ENCODE measurements at regions not wholly inside any gene's neighbourhood (a gene's known extent, or its start where the extent isn't known, plus 50 kb on each side); places are given as distances from the start of the nearest gene placed in this dataset.

- H4K20me1 ChIP-seq (ENCODE audit: insufficient read depth, low read length): no peaks in the 10 kb centered on the region
- no peak overlapping the region for H3K27ac ChIP-seq (ENCODE audit: low read length)
- no peak overlapping the region for H3K9ac ChIP-seq (ENCODE audit: low read depth, low read length)
- H3K9me3 ChIP-seq (ENCODE audit: insufficient read depth, low read length, severe bottlenecking): no peaks in the 10 kb centered on the region
- ATAC-seq (ENCODE audit: insufficient read depth, low read depth): no peak
- H3K36me3 ChIP-seq (ENCODE audit: insufficient read depth, low read length): no peaks in the 10 kb centered on the region
- no peak for DNase-seq
- H3K79me2 ChIP-seq (ENCODE audit: insufficient read depth, low read length): no peaks in the 10 kb centered on the region
- H2AFZ ChIP-seq (ENCODE audit: low read depth, low read length): no peak overlapping the region
- peaks cover 12% of the 10 kb centered on the region for H3K4me1 ChIP-seq (ENCODE audit: insufficient read depth, low read length)
- no peak overlapping the region for H3K4me3 ChIP-seq (ENCODE audit: low read depth in 1 of 2, low read length in 2 of 2)
- H3K4me2 ChIP-seq (ENCODE audit: insufficient read depth, low read length): no peak overlapping the region
- no peak for TF ChIP-seq CTCF (IDR thresholded peaks at IDR 0.05; ENCODE audit: borderline replicate concordance, extremely low read depth, low read length, poor library complexity, severe bottlenecking)
- no peak for TF ChIP-seq EZH2 (IDR thresholded peaks at IDR 0.05; ENCODE audit: borderline replicate concordance, low read depth, low read length, severe bottlenecking)
- no peaks in the 10 kb centered on the region for H3K27me3 ChIP-seq (ENCODE audit: insufficient read depth, low read length, poor library complexity)
Measured at GRCh38 chr1:65691972-65692371, 100.7 kb upstream of the PDE4B start.

GRCh38 chr1:65694126-65694525, 98.6 kb upstream of the PDE4B start:
- H2AFZ ChIP-seq (ENCODE audit: low read depth, low read length): no peak overlapping the region
- H3K4me1 ChIP-seq (ENCODE audit: insufficient read depth, low read length): no peaks in the 10 kb centered on the region

GRCh38 chr1:65694933-65695332, 97.8 kb upstream of the PDE4B start:
- no peak overlapping the region for H3K4me3 ChIP-seq (ENCODE audit: low read depth in 1 of 2, low read length in 2 of 2)
- no peak overlapping the region for H3K4me2 ChIP-seq (ENCODE audit: insufficient read depth, low read length)
- no peaks in the 10 kb centered on the region for H3K9me3 ChIP-seq (ENCODE audit: insufficient read depth, low read length, severe bottlenecking)
- ATAC-seq (ENCODE audit: insufficient read depth, low read depth): no peak
- no peaks in the 10 kb centered on the region for H3K27me3 ChIP-seq (ENCODE audit: insufficient read depth, low read length, poor library complexity)
- no peak overlapping the region for H3K27ac ChIP-seq (ENCODE audit: low read length)
- H4K20me1 ChIP-seq (ENCODE audit: insufficient read depth, low read length): no peaks in the 10 kb centered on the region
- no peak overlapping the region for H2AFZ ChIP-seq (ENCODE audit: low read depth, low read length)
- H3K79me2 ChIP-seq (ENCODE audit: insufficient read depth, low read length): no peaks in the 10 kb centered on the region
- no peaks in the 10 kb centered on the region for H3K4me1 ChIP-seq (ENCODE audit: insufficient read depth, low read length)
- H3K36me3 ChIP-seq (ENCODE audit: insufficient read depth, low read length): no peaks in the 10 kb centered on the region
- H3K9ac ChIP-seq (ENCODE audit: low read depth, low read length): no peak overlapping the region
- no peak for TF ChIP-seq EZH2 (IDR thresholded peaks at IDR 0.05; ENCODE audit: borderline replicate concordance, low read depth, low read length, severe bottlenecking)
- no peak for TF ChIP-seq CTCF (IDR thresholded peaks at IDR 0.05; ENCODE audit: borderline replicate concordance, extremely low read depth, low read length, poor library complexity, severe bottlenecking)
- no peak for DNase-seq

More at GRCh38 chr1:65694126-65694525, 98.6 kb upstream of the PDE4B start:
- Histone ChIP-seq H3K36me3 (ENCODE audit: insufficient read depth, low read length) (no peaks in the 10 kb centered on the region), H4K20me1 (ENCODE audit: insufficient read depth, low read length) (no peaks in the 10 kb centered on the region), H3K9ac (ENCODE audit: low read depth, low read length) (no peak overlapping the region), H3K27ac (ENCODE audit: low read length) (no peak overlapping the region), H3K9me3 (ENCODE audit: insufficient read depth, low read length, severe bottlenecking) (no peaks in the 10 kb centered on the region), H3K79me2 (ENCODE audit: insufficient read depth, low read length) (no peaks in the 10 kb centered on the region), H3K27me3 (ENCODE audit: insufficient read depth, low read length, poor library complexity) (no peaks in the 10 kb centered on the region), H3K4me2 (ENCODE audit: insufficient read depth, low read length) (no peak overlapping the region), H3K4me3 (ENCODE audit: low read depth in 1 of 2, low read length in 2 of 2) (no peak overlapping the region)
- DNase-seq (no peak), ATAC-seq (ENCODE audit: insufficient read depth, low read depth) (no peak)
- TF ChIP-seq EZH2 (IDR thresholded peaks at IDR 0.05; ENCODE audit: borderline replicate concordance, low read depth, low read length, severe bottlenecking): no peak
- no peak for TF ChIP-seq CTCF (IDR thresholded peaks at IDR 0.05; ENCODE audit: borderline replicate concordance, extremely low read depth, low read length, poor library complexity, severe bottlenecking)

GRCh38 chr1:65698590-65698989, 94.1 kb upstream of the PDE4B start:
- Histone ChIP-seq H2AFZ (ENCODE audit: low read depth, low read length) (no peak overlapping the region), H3K27me3 (ENCODE audit: insufficient read depth, low read length, poor library complexity) (peaks cover 6% of the 10 kb centered on the region), H3K4me3 (ENCODE audit: low read depth in 1 of 2, low read length in 2 of 2) (no peak overlapping the region), H3K36me3 (ENCODE audit: insufficient read depth, low read length) (no peaks in the 10 kb centered on the region), H3K4me2 (ENCODE audit: insufficient read depth, low read length) (no peak overlapping the region), H3K27ac (ENCODE audit: low read length) (no peak overlapping the region), H3K9me3 (ENCODE audit: insufficient read depth, low read length, severe bottlenecking) (no peaks in the 10 kb centered on the region), H4K20me1 (ENCODE audit: insufficient read depth, low read length) (no peaks in the 10 kb centered on the region), H3K9ac (ENCODE audit: low read depth, low read length) (no peak overlapping the region), H3K79me2 (ENCODE audit: insufficient read depth, low read length) (no peaks in the 10 kb centered on the region), H3K4me1 (ENCODE audit: insufficient read depth, low read length) (no peaks in the 10 kb centered on the region)
- TF ChIP-seq EZH2 (IDR thresholded peaks at IDR 0.05; ENCODE audit: borderline replicate concordance, low read depth, low read length, severe bottlenecking): no peak
- no peak for TF ChIP-seq CTCF (IDR thresholded peaks at IDR 0.05; ENCODE audit: borderline replicate concordance, extremely low read depth, low read length, poor library complexity, severe bottlenecking)
- DNase-seq: no peak
- ATAC-seq (ENCODE audit: insufficient read depth, low read depth): no peak

Data from DND-41 (cell line).